NCI-H2227 treated with DMSO at 0.1 percent for 48 hours (cell line): ENCODE measurements at regions not wholly inside any gene's neighbourhood (a gene's known extent, or its start where the extent isn't known, plus 50 kb on each side); places are given as distances from the start of the nearest gene placed in this dataset.

Experiments used
- DNase-seq: peaks from one replicate; lab custom pipeline; 2025; lab: John Stamatoyannopoulos, UW

- DNase-seq = no peak
These were observed 372.7 kb downstream of the ICE1 start for GRCh38 chr5:5795074-5795771.

GRCh38 chr5:5794118-5794560, 371.7 kb downstream of the ICE1 start:
- no peak for DNase-seq

GRCh38 chr5:5793242-5794117, 371.0 kb downstream of the ICE1 start:
- DNase-seq = no peak

GRCh38 chr5:5792106-5792505, 369.6 kb downstream of the ICE1 start:
- DNase-seq = peak; percentile 9

- no peak for DNase-seq
These were observed 366.3 kb downstream of the ICE1 start for GRCh38 chr5:5788793-5789192.

GRCh38 chr5:5787373-5787772, 364.9 kb downstream of the ICE1 start:
- DNase-seq = no peak

- DNase-seq = no peak
These were observed 361.6 kb downstream of the ICE1 start for GRCh38 chr5:5784101-5784500.

- no peak for DNase-seq
These were observed 360.5 kb downstream of the ICE1 start for GRCh38 chr5:5783021-5783420.

- no peak for DNase-seq
These were observed 359.9 kb downstream of the ICE1 start for GRCh38 chr5:5782402-5782801.

- no peak for DNase-seq
These were observed 358.9 kb downstream of the ICE1 start for GRCh38 chr5:5781335-5781734.

GRCh38 chr5:5780253-5780652, 357.8 kb downstream of the ICE1 start:
- no peak for DNase-seq

- DNase-seq = no peak
These were observed 354.5 kb downstream of the ICE1 start for GRCh38 chr5:5777013-5777412.

GRCh38 chr5:5772202-5772601, 349.7 kb downstream of the ICE1 start:
- DNase-seq = no peak

GRCh38 chr5:5770825-5771224, 348.3 kb downstream of the ICE1 start:
- DNase-seq = no peak

- DNase-seq = no peak
These were observed 344.9 kb downstream of the ICE1 start for GRCh38 chr5:5767286-5767928.

- DNase-seq = no peak
These were observed 342.8 kb downstream of the ICE1 start for GRCh38 chr5:5765066-5765850.

- DNase-seq = no peak
These were observed 341.8 kb downstream of the ICE1 start for GRCh38 chr5:5764246-5764645.

- DNase-seq = no peak
These were observed 334.3 kb downstream of the ICE1 start for GRCh38 chr5:5756762-5757161.

GRCh38 chr5:5755888-5756287, 333.4 kb downstream of the ICE1 start:
- DNase-seq = no peak

GRCh38 chr5:5752844-5753243, 330.4 kb downstream of the ICE1 start:
- DNase-seq = no peak

GRCh38 chr5:5751987-5752386, 329.5 kb downstream of the ICE1 start:
- no peak for DNase-seq

GRCh38 chr5:5751498-5751897, 329.0 kb downstream of the ICE1 start:
- DNase-seq = no peak
